Activated CD8-positive, alpha-beta memory T cell treated with anti-CD3 and anti-CD28 coated beads, Interleukin-2, amount 50 U/mL, for 4 hours (primary cell): ENCODE measurements at regions not wholly inside any gene's neighbourhood (a gene's known extent, or its start where the extent isn't known, plus 50 kb on each side); places are given as distances from the start of the nearest gene placed in this dataset.
"Not testable (repeated sequence)": the region's sequence is repeated elsewhere in the genome, so short reads cannot be mapped to it uniquely, and the experiment has no call there.

Experiments
- DNase-seq: peaks from one replicate; pipeline ENCODE4 v3.0.0-alpha.2; 2020

GRCh38 chr2:195146761-195147541, 510.1 kb upstream of the SLC39A10 start:
- DNase-seq: no peak

- no peak for DNase-seq
These were observed 518.6 kb upstream of the SLC39A10 start for GRCh38 chr2:195138435-195138834.

- not testable (repeated sequence) for DNase-seq
These were observed 531.1 kb upstream of the SLC39A10 start for GRCh38 chr2:195125889-195126288.

- no peak for DNase-seq
These were observed 532.5 kb upstream of the SLC39A10 start for GRCh38 chr2:195124391-195125079.

- DNase-seq: no peak
These were observed 534.4 kb upstream of the SLC39A10 start for GRCh38 chr2:195122653-195123052.

GRCh38 chr2:195121341-195121740, 535.7 kb upstream of the SLC39A10 start:
- DNase-seq: no peak

- no peak for DNase-seq
These were observed 537.8 kb upstream of the SLC39A10 start for GRCh38 chr2:195119231-195119630.

- no peak for DNase-seq
These were observed 538.8 kb upstream of the SLC39A10 start for GRCh38 chr2:195118276-195118675.

GRCh38 chr2:195117011-195117410, 540.0 kb upstream of the SLC39A10 start:
- no peak for DNase-seq

- no peak for DNase-seq
These were observed 541.3 kb upstream of the SLC39A10 start for GRCh38 chr2:195115738-195116137.

GRCh38 chr2:195108182-195108581, 548.8 kb upstream of the SLC39A10 start:
- DNase-seq: no peak

- DNase-seq: no peak
These were observed 550.2 kb upstream of the SLC39A10 start for GRCh38 chr2:195106681-195107380.

GRCh38 chr2:195105581-195105980, 551.4 kb upstream of the SLC39A10 start:
- no peak for DNase-seq

GRCh38 chr2:195094330-195094729, 562.7 kb upstream of the SLC39A10 start:
- DNase-seq: no peak

GRCh38 chr2:195092341-195092740, 564.7 kb upstream of the SLC39A10 start:
- DNase-seq: no peak

- not testable (repeated sequence) for DNase-seq
These were observed 584.2 kb upstream of the SLC39A10 start for GRCh38 chr2:195072806-195073205.

GRCh38 chr2:195057001-195057400, 600.0 kb upstream of the SLC39A10 start:
- no peak for DNase-seq

GRCh38 chr2:195055996-195056395, 601.0 kb upstream of the SLC39A10 start:
- no peak for DNase-seq

GRCh38 chr2:195051401-195051800, 605.6 kb upstream of the SLC39A10 start:
- no peak for DNase-seq

- no peak for DNase-seq
These were observed 607.5 kb upstream of the SLC39A10 start for GRCh38 chr2:195049372-195050031.

GRCh38 chr2:195047955-195048354, 609.1 kb upstream of the SLC39A10 start:
- DNase-seq: no peak

- DNase-seq: no peak
These were observed 612.2 kb upstream of the SLC39A10 start for GRCh38 chr2:195044801-195045200.

GRCh38 chr2:195038153-195038552, 618.9 kb upstream of the SLC39A10 start:
- no peak for DNase-seq
